Omental fat pad (tissue), 3 donors: ENCODE measurements at regions not wholly inside any gene's neighbourhood (a gene's known extent, or its start where the extent isn't known, plus 50 kb on each side); places are given as distances from the start of the nearest gene placed in this dataset.
A peak's percentile ranks its signal among the peaks of the same experiment; 100 is the strongest.

Experiments used
- ATAC-seq: fragments of 150-250 bp; one replicate; pipeline ENCODE4 v1.9.1; 2016; ENCODE audit warnings: mild to moderate bottlenecking, moderate library complexity; ENCODE audit not compliant: low FRiP score
- DNase-seq: peaks from one replicate; pipeline ENCODE4 v3.0.0-alpha.2; 2019; ENCODE audit warnings: low spot score
- CTCF ChIP-seq, 3 donors: fragments of 450-650 bp; IDR thresholded peaks; one replicate each; pipeline ENCODE4 v1.5.1; 2016 to 2017; ENCODE audit warnings: antibody characterized with exemption in 3 of 3, mild to moderate bottlenecking in 3 of 3, moderate library complexity in 2 of 3

- DNase-seq (no peak), ATAC-seq (no peak)
- no peak for TF ChIP-seq CTCF (IDR thresholded peaks at IDR 0.05)
These were observed 87.7 kb upstream of the ALDH1L1 start for GRCh38 chr3:126267976-126268615.

- DNase-seq, result no peak
- no peak for TF ChIP-seq CTCF (IDR thresholded peaks at IDR 0.05)
- peak; percentile 78 for ATAC-seq
These were observed 87.0 kb upstream of the ALDH1L1 start for GRCh38 chr3:126267169-126267975.

GRCh38 chr3:126266850-126267168 lies 86.4 kb upstream of the ALDH1L1 start:
- DNase-seq, result no peak
- TF ChIP-seq CTCF (IDR thresholded peaks at IDR 0.05), result no peak
- ATAC-seq, result no peak

- no peak for DNase-seq
- ATAC-seq, result peak; percentile 48
These were observed 86.0 kb upstream of the ALDH1L1 start for GRCh38 chr3:126266291-126266840.

GRCh38 chr3:126264952-126265351 lies 84.6 kb upstream of the ALDH1L1 start:
- ATAC-seq (no peak), DNase-seq (no peak)
- no peak for TF ChIP-seq CTCF (IDR thresholded peaks at IDR 0.05)

More at GRCh38 chr3:126266291-126266840, 86.0 kb upstream of the ALDH1L1 start:
- TF ChIP-seq CTCF (IDR thresholded peaks at IDR 0.05), result no peak

GRCh38 chr3:126264381-126264780 lies 84.0 kb upstream of the ALDH1L1 start:
- no peak for ATAC-seq
- no peak for TF ChIP-seq CTCF (IDR thresholded peaks at IDR 0.05)
- DNase-seq, result no peak
